ENCODE measurements at regions not wholly inside any gene's neighbourhood (a gene's known extent, or its start where the extent isn't known, plus 50 kb on each side); places are given as distances from the start of the nearest gene placed in this dataset.
"Not testable (repeated sequence)": the region's sequence is repeated elsewhere in the genome, so short reads cannot be mapped to it uniquely, and the experiment has no call there.

DNA sequence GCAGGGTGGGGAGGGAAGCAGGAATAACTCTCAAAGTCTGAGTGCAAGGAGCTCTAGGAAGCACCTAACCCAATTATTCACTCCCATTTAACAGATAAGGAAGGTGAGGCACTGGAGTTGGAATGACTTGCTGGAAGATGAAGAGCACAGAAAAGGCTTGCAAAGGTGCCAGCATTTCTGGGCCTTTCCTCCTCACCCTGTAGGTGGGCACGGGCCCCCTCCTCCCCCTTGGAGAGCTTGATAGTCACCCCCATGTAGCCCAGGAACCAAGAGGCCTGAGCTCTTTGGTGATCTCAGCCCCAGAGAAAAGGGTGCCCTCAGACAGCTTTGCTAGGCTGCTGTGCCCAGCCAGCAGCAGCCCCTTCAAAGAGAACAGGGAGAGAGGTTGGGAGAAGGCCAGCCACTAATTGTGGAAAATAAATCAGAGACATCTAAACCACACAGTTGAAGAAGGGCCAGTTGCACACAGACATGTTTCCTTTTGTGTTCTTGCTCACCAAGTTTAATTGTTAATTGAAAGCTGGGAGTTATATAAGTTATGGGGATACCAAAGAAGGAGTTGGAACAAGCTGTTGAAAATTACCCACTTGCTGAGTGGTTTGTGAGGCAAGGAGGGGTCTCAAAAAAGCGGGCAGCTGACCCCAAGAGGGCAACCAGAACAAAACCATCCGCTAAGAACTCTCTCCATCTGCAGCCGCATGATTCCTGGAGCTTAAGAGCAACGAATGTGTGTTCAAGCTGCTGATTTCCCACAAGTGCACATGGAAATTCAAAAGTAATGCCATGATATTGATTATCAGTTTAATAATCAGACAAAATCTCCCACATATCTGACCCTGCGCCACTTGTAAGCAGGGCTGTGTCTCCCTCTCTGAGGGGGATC, 77.0 kb downstream of the MRPL14 start:
- DNase-seq, result no peak

DNA sequence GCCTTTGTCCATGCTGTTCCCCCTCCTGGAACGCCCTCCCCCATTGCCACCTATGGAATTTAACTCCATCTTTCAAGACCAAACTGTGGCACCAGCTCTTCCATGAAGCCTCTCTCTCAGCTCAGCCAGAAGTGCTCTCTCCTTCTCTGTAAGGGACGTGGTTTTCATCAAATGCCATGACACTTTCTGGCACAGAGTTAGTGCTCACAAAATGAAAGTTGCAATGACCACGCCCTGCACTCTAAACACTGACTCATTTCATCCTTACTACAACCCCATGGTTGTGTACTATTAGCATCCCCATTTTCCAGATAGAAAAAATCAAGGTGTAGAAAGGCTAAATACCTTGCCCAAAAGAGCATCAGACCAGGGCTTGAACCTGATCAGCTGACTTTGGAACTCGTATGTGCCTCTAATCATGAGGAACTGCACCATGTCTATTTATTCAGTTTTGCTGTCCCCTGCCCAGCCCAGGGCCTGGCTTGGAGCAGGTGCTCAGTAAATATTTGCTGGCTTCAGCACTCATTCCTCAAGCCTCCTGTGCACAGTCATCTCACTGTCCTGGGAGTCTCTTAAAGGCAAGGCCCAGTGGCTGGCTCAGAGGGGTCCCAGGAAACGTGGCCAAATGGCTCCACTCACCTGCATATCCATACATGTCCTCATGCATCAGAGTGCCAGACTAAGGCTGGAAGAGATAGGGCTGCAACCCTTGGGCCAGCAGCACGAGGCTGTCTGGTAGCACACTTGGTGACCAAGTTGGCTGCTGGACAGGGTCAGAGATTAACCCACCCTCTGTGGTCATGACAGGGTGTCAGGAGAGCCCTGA, 77.9 kb downstream of the MRPL14 start:
- no peak for DNase-seq

DNA sequence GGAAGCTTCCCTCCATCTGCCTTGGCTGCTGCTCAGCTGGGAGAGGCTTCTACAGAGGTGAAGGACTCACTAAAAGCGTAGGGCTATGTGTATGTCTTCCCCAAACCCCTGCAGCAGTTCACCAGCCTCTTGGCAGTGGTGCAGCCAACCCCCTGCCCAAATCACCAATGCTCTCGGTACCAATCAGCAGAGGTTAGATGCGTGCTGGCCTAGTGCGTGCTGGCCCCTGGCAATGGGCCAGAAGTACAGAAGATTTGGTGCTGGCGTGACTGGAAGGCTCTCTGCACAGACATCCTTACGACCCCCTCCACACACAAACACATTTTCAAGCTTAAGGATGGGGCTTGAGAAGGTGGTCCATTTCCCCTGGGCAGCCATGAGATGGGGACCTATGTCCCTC, 79.0 kb downstream of the MRPL14 start:
- DNase-seq, result no peak

DNA sequence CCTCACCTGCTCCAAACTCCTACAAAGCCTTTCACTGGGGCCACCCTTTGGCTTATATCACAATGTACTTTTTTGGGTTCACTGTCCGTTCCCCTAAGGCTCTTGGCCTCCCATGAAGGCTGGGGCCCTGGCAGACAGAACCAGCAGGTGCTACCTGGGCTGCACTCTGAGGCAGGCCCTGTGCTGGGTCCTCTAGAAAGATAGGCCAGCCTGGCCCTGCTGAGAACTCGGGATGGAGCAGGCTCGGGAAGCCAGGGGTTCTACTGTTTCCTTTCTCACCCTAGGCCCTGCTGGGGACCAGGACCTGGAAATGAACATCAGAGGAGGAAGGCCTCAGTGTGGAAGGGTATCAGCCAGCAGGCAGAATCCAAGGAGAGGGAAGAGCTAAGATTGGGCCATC, 79.5 kb downstream of the MRPL14 start:
- no peak for DNase-seq

DNA sequence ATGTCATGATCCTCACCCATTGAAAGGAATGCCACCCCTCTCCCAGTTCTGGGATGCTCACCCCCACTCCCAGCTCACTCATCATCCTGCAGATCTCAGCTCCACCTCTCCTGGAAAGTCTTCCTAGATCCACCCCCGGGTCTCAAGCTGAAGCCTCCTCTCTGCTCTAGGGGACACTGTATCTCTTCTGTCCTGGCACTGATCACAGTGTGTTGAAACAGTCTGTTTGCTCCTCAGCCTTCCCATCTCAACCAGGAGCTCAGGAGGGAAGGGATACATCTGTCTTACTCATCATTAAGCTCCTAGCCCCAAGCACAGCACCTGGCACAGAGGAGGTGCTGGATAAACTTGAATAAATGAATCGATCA, 80.1 kb downstream of the MRPL14 start:
- DNase-seq, result no peak

DNA sequence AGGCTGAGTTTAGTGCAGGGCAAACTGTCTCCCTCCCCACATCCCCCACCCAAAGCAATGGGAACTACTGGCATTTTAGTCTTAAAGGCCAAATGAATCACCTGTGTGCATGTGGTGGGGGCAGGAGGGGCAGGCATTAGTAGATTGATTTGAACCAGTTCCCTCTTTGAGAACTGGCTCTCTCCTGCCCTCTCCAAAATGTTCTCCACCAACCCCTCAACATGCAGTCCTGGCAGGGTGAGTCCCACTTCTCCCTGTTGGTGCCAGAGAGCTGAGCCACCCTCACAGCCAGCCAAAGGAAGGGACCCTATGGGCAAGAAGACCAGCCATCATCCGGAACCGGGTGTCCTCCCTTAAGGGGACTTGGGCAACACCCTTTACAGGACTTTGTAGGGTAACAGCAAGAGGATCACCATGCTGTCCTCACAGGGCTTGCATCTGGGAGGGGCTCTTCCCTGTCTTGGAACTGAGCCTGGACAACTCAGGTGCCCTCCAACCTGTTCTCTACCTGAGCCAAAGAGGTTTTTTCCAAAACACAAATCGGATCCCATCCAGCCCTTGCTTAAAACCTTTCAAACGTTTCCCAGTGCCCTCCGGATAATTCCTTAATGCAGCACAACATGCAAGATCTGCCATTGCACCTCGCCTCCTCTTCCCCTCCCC, 80.6 kb downstream of the MRPL14 start:
- no peak for DNase-seq

DNA sequence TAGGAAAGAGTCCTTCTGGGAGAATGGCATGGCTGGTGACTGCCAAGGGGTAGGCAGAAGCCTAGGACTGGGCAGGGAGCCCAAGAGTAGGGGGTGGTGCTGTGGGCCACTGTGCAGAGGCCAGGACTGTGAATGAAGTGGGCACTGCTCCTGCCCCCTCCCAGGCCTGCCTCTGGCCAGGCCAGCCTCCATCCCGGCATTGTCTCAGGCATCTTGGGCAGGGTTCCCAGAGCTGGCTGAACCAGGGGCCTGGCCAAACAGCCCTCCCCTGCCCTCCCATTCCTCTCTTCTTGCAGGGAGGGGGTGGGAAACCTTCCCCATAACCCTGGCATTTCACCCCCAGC, 81.6 kb downstream of the MRPL14 start:
- no peak for DNase-seq

DNA sequence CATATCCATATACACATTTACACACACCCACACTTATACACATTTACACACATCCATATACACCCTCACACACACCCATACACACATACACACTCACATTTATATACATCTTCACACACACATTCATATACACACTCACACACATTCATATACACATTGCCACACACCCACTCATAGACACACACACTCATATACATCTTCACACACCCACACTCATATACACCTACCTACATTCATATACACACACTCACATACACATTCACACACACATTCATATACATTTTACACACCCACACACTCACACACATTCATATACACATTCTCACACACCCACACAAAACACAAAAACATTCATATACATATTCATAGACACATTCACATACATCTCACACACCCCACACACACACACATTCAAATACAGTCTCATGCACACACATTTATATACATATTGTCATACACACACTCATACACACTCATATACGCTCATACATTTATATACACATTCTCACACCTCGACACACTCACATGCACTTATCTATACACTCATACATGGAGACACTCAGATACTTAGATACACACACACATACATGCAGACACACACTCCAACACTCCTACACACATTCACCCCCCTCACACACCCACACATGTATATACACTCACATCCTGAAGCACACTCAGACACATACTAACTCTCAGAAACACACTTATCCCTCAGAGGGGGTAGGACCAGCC, 82.1 kb downstream of the MRPL14 start:
- DNase-seq, result no peak

DNA sequence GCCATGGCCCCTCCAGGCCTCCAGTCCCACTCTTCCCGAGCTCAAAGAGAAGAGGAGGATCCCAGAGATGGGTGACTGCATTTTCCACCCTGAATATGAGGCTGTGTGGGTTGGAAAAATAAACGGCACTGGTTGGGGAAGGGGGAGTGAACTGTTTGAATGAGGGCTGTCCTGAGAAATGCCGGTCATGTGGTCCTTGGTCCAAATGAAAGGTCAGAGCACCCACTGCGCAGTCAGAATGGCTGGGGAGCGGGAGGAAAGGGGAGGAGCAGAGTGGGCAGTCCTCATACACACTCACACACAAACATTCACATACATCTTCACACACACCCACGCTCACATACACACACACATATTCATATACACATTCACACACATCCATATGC, 83.1 kb downstream of the MRPL14 start:
- no peak for DNase-seq

DNA sequence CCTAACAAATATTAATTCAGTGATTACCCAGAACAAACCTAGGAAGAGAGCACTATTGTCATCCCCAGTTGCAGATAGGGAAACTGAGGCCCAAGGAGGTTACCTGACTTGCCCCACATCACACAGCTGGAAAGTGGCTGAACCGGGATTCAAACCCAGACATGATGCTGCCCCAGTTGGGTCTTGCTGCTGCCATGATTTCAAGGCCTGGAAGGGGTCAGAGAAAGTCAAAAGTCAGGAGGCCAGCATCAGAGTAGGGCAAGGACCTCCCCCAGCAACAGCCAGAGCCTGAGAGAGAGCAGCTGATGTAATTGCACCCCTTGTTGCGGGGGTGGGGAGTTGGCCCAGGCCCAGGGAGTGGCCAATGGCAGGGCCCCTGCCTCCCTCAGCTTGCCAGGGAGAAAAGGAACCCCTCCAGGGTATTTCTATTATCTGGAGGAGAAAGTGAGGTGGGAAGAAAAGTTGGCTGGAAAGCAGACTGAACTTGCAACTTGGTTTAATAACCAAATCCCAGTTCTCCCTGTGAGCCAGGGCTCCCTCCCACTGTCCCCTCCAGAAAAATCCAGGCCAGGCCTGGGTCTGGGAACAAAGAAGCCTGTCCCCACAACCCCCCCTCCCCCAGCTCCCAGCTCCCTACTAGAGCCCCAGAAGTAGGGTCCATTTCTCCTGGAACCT, 83.6 kb downstream of the MRPL14 start:
- no peak for DNase-seq

DNA sequence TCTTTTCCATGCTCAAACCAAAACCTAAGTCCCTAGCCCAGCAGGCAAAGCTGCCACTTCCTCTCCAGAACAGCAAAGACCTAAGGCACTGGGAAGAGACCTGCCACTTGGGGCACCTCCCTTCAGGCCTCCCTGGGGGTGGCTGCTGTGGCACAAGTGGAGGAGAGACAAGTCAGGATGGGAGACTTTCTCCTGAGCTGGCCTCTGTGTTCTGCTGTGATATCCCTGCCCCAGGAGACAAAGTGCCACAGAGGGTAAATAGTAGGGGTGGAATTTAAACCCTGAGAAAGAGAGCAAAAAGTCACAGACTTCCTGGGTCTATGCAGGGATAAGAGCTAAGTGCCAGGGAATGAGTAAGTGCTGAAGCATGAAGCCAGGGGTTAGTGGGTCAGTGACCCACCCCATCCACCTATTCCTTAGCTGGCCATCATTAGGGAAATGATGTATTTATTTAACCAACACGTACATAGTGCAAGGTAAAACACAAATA, 84.2 kb downstream of the MRPL14 start:
- DNase-seq, result no peak

DNA sequence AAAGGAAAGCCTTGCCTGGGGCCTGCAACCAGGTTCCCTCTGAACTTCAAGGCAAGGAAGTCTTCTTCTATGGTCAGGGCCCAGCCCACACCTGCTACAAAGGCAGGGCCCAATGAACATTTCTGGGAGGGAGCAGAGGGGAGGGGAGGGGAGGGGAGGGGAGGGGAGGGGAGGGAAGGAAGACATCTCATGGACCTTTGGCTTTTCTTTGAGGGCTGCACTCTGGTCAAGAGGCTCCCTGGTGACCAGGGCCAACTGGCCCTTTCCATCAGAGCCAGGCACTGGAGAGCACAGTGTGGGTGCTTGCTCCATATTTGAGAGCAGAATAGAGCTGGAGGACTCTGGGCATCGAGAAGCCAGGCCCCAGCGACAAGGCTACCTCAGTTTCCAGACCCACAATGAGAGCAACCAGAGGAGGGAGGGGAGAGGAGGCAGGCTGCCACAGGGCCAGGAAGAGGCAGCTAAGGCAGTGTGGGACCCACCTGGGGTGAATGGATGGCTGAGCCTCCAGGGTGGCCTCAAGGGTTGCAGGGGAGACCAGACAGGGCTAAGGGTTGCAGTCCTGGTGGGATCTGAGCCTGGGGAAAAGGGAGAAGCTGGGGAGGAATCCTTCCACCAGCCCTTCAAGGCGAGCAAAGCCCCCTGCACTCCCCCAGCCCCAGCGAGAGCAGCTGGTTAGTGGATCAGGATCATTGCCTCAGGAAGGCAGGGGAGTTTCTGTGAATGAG, 84.8 kb downstream of the MRPL14 start:
- DNase-seq, result no peak

DNA sequence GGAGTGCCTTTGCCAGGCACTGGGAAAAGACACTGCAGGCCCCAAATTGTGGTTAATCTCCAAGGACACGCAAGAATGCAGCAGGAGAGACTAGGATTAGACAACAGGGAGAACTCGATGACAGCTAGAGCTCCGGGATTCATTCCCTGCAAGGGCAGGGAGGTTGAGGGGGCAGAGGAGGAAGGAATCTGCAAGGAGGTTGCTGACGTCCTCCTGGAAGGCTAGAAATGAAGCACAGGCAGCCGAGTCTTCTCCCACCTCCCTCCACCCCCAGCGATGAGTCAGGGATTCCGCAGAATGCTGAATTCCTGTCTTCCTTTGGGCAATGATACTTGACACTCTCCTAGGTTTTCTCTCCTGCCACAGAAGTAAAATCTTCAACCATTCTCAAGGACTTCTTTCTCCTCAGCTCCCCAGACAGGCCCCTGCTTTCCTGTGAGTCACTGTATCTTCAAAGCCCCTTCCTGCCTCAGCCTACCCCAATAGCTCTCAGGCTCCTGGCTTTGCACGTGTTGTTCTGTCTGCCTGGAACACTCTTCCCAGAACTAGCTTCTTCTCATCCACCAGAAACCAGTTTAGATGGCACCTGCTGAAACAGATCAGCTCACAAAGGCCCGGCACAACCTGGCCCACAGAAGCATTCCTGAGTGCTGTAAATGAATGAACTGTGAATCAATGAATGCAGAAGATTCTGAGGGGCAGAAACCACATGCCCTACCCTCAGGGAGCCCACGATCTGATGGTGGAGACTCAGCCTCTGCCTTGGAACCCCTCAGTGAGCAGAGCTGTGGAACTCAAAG, 85.6 kb downstream of the MRPL14 start:
- no peak for DNase-seq

DNA sequence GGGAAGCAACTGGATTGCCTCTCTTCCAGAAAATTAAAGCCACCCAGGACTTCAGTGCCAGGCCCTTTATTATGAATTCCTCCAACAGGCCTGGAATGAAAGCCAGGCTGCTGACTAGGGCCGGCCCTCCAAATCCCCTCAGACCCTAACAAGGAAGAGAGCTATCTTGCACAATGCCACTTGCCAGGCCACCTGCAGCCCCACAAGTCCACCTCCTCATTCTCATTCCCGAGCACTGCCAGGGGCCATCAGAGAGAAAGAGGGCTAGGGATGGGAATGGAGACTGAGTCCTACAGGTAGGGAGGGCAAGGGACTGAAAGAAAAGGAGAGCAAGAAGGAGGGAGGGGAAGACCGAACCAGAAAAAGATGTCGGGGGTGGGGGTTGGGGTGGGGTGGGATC, 86.5 kb downstream of the MRPL14 start:
- DNase-seq, result no peak

DNA sequence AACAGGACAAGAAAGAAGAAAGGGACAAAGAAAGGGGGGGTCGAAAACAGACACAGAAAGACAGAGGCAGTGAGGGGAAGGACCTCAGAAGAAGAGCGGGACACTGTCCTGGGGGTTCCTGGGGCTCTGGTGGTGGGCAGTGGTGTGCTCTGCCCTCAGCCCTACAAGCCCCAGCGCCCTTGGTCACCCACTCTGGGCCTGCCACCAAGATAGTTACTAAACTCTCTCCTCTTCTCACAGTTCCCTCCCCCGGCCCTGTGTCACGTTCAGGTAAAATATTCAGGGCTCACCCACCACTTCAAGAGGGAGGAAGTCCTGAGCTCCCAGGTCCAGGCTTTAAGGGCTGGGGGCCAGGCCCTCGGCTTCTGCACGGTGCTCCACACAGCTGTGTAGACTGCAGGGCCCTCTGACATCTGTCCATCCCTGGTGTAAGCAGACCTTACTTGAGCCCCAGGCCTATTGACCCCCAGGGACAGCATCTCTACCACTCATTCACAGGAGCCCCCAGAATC, 87.4 kb downstream of the MRPL14 start:
- no peak for DNase-seq

DNA sequence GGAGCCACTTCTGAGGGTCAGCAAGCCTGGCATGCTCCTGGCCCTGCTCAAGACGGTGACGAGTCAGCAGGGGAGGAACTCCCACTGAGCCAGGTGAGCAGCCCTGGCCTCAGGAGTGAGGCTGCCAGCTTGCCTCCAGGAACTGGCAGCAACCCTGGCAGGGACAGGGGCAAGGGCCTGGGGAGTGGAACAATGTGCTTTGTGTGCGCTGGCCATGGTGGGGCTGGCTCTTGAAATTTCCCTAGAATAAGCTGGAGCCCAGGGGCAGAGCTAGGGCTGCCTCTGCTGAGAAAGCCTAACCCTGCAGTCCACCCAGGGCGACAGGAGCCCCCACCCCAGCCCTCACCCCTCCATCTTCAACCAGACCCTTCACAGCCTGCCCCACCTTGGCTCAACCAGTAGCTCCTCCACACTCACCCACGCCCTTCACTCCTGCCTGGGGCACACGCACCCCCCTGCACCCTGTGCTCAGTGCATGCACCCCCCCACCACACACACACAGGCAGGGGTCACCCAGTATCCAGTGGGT, 88.0 kb downstream of the MRPL14 start:
- DNase-seq, result no peak

DNA sequence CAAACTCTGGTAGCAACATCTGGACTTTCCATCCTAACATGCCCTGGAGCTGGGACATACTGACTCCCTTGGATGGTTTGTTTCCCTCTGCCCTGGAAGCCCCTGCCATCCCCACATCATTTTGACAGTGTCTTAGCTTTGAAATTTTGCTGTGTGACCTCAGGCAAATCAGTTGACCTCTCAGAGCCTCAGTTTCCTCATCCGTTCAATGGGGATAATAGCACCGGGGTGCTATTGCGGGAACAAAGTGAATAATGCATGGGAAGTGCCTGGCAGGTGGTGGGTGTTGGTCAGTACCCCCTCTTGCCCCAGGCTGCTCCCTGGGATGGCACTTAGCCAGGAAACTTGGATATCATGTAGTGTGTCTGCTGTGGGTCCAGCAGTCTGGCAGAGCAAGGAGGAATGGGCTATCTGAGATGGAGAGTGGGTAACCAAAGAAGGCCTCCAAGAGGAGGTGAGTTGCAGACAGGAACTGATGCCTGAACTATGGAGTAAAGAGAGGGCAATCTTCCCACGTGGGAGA, 88.6 kb downstream of the MRPL14 start:
- DNase-seq, result no peak

DNA sequence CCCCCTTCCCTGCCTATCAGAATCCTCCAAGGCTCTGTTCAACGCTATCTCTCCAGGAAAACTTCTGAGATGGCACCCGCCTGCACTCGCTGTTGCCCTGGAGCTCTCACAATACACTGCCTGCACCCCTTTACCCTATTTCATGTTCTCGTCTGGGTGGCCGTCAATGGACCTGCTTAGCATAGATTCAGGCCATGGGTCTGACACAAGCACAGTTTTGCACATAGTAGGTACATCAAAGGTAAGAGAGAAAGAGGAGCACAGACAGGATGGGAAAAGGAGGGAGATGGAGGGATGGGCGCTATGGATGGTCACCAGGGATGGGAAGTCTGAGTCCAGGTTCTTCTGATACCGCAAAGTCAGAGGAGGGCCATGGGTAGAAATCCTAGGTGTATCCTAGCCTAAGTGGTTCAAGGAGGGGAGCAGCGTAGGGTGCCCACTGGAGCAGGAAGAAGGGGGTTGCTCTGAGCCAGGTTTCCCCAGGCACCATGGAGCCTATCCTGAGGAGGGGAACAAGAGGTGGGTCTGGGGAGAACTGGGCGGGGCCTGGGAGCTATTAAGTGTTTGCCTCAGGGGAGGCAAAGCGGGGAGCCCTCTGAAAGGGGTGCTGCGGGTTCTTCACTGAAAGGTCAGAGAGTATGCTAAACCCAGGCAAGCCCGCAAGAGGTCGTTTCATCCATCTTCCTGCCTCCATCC, 89.3 kb downstream of the MRPL14 start:
- DNase-seq, result no peak

DNA sequence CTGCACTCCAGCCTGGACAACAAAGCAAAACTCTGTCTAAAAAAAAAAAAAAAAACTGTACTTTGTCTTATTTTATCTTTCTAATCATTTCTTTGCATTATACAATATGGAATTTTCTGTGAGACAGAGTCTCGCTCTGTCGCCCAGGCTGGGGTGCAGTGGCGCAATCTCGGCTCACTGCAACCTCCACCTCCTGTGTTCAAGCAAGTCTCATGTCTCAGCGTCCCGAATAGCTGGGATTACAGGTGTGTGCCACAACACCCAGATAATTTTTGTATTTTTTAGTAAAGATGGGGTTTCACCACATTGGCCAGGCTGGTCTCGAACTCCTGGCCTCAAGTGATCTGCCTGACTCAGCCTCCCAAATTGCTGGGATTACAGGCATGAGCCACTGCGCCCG, 90.0 kb downstream of the MRPL14 start:
- DNase-seq, result not testable (repeated sequence)

Measured in stimulated activated CD4-positive, alpha-beta T cell treated with anti-CD3 and anti-CD28 coated beads, Interleukin-2, amount 100 ng/mL, for 24 hours (primary cell).